Right renal cortex interstitium (tissue), 3 donors: ENCODE measurements at regions not wholly inside any gene's neighbourhood (a gene's known extent, or its start where the extent isn't known, plus 50 kb on each side); places are given as distances from the start of the nearest gene placed in this dataset.
"Not testable (repeated sequence)": the region's sequence is repeated elsewhere in the genome, so short reads cannot be mapped to it uniquely, and the experiment has no call there.

ENCODE experiments used
- DNase-seq, 3 donors: peaks; one replicate each; pipeline ENCODE4 v3.0.0-alpha.2; 2013; ENCODE audit warnings: low read depth in 3 of 3, low spot score in 2 of 3

DNA sequence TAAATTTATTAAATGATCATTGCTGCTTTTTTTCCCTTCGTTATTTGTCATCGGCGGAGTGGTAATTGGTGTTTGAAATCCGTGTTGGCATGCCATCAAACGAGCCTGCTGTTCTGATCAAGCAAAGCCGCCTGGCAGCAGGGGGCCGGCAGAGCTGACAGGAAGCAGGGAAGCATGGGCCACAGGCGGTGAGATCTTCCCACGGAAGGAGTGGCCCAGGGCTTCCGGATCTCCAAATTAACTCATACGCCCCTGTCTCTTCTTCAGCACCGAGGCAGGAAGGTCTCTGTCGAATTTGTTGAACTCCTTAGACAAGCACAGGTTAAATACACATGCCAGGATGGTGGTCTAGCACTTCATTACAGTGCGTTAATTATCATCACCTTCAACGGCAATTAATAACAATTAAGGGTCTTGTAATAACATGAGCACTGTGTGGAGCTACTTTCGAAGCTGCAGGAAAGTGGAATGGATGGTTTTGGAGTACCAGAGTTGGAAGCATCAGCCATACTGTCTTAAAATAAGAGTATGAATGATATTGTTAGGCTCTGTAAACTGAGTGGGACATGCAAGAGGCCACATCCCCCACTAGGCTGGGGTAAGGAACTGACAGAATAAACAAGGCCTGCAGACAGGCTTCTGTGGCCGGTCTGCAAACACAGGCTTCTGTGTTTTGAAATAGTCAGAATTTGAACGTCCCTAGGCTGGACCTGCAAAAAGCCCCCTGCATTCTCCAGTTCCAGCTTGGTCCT lies 199.4 kb upstream of the DAB1 start:
- DNase-seq: peak in 1 of 3 donors; percentile 26

DNA sequence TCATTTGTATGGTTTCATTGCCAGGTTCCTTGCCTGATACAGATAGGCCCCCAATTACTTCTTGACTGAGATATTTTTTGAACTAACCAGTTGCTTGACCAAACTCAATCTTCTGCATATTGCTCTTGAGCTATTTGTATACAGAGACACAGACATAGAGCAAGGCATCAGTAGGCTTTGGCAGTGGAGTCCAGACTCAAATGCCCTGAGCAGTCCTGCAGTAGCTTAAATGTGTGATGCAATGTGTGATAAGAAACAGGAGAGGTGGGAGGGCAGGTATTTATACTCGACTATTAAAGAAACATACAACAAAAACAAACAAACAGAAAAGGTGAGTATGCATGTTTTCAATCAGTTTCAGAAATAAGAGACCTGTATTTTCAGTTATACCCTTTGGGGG lies 197.9 kb upstream of the DAB1 start:
- no peak for DNase-seq

DNA sequence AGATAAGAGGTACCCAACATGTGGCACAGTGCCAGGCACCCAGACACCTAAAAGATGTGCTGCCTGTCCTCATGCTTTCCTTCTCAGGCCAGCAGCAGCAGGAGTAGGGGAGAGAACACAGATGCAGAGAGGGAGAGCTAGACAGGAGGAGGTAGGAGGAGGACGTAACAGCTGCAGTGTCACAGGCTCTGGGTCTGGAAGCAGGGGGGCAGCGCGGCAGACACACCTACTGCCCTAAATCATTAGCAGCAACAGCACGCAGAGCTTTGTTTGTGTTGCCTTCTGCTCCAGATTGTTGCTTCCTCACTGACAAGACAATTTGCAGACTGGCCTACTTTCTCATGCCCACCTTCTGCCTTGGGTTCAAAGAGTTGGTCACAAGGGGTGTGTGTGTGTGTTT lies 196.7 kb upstream of the DAB1 start:
- peak in 1 of 3 donors; percentile 23 for DNase-seq

DNA sequence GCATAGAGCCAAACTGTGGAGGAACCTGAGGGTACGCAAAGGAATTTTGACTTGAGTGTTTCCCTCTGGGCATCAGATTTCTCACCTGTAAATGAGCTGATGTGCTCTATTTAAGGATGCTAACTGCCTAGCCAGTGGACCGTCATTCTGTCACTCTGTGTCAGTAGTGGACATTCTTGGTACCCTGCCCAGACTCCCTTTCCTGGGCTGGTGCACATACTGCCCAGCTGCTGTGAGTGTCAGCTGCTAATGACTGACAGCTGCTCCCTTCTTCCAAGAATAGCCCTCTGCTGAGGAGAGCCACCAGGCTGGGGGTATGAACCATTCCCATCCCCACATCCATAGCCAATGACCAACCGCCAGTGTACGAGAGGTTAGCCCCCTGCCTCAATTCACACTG lies 193.1 kb upstream of the DAB1 start:
- no peak for DNase-seq

DNA sequence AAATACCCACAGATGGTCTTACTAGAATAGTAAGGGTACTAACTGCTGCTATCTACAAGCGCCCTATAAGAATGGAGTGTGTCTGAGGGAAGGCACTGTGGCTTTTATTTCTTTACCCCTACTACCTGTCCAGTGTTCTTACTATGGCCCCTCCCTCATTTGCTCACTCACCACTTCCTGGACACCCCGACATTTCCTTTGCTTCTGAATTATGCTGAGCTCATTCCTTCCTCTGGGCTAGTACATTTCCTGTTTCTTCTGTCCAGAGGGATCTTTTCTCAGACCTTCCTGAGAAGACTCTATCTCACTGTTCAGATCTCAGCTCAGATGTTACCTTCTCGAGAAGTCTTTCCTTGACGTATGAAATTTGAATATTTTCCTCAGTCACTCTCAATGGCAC lies 192.1 kb upstream of the DAB1 start:
- no peak for DNase-seq

DNA sequence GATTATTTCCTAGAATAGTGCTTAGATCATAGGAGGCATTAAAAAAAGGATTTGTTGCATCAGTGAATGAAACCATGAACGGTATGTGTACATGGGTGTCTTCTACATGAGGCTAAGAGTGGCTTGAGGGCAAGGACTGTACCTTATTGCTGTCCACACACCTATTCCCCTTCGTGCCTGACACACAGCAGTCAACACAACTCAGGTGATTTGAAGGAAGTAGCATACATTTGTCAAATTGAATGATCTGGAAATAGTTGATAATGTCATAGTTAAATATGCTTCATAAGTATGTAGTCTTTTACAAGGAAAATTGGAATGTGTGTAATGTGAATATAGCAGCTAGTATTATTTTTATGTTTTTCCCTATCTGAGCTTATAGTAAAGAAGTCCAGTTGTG lies 189.0 kb upstream of the DAB1 start:
- DNase-seq: no peak

DNA sequence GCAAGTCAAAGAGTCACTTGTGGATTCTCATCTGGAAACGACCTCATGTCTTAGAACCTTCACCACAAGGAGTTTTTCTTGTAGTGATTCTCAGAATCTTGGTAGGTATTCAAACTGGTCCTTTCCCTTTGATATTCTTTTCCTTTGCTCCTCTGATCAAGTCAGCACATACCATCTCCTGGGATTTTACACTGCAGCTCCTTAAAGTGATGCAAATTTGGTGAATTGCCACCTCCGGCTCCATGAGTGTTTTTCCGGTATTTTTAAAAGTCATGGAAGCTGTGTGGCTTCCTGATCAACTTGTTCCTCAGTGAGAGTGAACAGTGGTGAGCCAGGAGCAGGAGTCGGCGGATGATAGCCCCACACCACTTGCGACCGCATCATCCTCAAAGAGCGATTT lies 182.1 kb upstream of the DAB1 start:
- no peak for DNase-seq

DNA sequence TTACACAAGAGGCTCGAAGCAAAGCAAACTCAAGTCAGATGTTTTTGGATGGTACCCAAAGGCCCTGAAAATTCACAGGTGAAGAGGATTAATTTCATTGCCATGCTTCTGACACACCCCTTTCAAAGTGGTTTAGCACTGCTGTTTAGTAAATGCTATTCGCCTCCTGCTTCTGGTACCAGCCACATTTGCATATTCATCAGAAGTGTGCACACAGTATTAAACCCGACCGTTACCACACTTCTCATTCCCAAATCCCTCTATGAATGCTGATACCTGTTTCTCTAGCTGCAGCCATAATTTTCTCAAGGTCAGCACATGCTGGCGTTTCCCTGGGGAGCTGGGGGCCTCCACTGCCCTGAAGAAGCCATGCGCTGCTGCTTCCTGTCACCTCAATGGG lies 179.8 kb upstream of the DAB1 start:
- no peak for DNase-seq

DNA sequence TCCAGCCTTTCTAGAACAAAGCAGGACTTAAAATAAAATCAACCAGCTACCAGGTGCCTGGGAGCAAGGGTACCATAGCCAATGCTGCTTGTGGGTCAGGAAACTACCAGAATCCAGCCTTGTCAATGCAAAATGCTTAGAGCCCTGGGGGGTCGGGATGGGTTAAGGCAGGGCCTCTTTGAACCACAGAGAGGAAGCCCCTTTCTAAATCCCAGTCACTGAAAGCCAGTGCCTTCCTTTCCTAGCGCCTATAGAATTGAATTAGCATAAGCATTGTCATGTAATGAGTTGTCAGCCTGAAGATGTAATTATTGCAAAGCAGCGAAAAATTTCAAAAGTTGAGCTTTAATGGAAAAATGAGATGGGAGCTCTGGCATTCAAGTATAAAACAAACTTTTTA lies 176.6 kb upstream of the DAB1 start:
- no peak for DNase-seq

DNA sequence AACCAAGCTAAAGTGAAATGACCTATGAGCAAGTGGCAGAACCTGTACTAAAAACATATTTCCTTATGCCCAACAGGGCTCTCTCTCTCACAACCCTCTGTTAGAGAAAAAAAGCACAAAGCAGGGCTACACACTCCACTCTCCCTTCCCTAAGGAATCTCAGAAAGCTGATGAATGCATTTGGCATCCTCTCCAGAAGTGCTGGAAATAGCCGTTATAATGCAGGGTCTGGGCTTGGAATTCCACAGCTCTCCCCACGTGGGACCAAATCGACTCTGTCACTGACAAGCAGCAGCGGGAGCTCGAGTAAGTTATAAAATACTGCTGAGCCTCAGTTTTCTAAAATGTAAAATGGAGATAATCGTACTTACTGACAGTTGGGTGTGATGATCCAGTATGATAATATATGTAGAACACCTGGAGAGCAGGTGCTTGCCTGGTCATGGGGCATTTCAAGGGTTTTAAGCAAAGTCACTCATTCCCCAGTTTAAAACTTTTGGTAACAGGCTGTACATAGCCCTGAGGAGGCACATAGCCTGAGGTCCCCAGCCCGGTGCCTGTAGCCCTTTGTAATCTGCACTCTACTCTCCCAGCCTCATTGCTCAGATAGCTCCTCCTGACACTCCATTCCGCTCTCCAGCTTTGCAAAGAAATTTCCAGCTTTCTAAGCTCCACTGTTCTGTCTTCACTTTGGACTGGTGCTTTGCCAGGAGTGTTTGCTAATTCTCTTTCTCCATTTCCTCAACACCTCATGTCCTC lies 175.6 kb upstream of the DAB1 start:
- DNase-seq: peak; percentile 36 to 60 (median 59)

DNA sequence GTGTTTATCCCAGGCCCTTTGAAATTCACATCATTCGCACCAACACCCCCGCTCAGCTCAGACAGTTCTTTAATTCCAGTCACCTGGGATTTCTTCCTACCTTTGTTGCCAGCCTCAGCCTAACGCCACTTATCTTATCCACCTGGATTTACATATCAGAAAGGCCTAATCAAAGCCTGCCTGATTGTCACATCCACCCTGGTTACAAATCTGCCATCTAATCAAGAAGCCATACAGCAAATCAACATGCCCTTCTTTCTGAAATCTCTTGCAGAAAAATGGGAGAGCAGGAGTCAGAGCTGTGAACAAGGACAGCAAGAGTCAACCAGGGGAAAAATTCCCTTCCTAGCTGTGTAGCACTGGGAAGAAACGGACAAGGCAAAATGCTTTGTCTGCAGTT lies 173.2 kb upstream of the DAB1 start:
- DNase-seq: no peak

DNA sequence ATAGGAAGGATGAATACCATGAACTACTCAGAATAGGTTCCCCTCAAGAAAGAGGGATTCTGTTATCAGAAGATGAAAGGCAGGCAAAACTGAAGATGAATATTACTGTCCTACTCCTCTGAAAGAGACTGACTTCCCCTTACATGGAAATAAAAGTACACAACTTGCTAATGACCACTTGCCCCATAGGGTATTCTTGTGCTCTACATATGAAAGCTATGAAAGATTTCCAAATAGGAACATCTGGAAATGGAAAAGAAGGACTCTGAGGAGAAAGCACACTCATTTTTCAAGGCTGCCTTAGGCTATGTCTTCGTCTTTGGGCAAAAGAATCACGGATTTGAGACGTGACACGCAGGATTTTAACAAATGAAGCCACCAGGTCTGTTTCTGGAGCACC lies 170.1 kb upstream of the DAB1 start:
- no peak for DNase-seq

DNA sequence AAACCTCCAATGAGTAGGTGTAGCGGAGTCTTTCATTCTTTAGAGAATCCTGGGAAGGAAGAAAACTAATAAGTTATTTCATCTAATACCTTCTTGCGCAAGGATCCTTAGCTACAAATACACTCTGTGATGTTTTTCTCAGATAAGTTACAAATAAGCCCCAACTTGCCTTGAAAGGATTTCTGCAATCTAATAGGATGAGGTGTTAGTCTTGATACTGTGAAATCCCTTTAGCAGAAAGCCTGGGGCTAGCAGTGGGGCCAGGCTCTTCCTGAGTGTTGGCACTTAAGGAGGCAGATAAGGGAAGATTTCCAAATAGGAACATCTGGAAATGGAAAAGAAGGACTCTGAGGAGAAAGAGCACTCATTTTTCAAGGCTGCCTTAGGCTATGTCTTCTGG lies 168.0 kb upstream of the DAB1 start:
- no peak for DNase-seq

DNA sequence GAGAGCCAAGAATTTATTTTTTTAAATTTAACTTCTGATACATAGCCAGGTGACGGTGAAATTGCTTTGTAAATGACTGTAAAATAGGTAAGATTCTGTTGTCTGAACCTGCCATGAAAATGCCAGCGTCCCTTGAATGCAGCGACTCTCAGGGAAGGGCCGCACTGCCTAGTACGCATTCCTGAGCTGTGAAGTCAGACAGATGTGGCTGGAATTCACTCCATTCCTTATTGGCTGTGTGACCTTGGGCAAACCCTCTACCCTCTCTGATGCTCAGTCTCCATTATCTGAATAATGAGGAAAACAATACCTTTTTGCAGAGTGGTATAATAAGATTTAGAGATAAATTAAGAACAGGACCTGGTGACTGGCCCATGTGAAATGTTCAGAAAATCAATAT lies 167.1 kb upstream of the DAB1 start:
- DNase-seq: no peak

DNA sequence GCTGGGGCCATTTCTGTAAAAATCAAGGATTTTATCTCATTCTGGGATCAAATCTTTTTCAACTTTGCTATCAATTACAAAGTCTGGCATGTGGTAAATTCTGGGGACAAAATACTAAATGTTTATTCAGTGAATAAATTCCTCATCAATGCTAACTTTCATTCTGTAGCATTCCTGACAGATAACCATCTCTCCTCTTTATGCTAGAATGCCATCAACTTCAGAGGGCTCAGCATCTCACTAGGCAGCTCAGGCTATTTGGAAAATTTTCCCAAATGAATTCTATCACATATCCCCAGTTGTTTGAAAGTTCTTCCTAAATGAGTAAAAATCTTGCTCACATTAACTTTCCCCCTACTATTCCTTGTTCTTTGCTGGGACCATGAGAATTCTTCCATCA lies 163.0 kb upstream of the DAB1 start:
- no peak for DNase-seq

DNA sequence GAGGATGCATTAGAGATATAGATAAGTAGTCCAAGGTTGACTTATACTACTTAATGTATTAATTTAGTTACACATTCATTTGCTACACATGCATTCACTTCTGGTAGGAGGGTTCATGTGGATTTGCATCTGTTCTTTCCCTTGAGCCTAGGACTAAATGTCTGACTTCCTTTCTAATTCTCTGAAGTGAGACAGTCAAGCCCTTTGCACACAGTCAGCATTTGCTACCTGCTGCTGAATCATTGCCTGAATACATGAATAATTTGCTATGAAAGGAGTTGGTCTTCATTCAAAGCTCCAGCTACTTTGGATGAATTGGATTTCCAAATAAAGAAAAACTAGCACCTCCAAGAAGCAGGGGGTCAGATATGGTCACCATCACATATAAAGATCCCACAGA lies 154.8 kb upstream of the DAB1 start:
- DNase-seq: no peak

DNA sequence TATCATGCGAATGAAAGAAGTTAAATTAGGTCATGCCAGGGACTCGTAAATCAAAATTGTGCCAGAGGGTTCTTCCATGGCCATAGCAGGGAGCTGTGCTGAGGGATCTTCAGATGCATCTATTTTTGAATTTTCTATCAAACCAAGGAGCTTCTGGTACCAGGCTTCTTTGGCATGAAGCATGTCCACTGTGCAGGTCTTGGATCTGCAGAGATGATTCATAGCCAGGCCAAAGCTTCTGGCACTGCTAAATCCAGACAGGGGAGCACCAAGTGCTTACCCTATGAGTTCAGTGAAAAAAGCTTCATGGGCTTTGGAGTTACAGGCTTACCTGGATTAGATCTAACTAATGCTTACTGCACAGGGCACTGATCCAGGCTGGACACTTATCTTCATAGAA lies 154.2 kb upstream of the DAB1 start:
- no peak for DNase-seq

DNA sequence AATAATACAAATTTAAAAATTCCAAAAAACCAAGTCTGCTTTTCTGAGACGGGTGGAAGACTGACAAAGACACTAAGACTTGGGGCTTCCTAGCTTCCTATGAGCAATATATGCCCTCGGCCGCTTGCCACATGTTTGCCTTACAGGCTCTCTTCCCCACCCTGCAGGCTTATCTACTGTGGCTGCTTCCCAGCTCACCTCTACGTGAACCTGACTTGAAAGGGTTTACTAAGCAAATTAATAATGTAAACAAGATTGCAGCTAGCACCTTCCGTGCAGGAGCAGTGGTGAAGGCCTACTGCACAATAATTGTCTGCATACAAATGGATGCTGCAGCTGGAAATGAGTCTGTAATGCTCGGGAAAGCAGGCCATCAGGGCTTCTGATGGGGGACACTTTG lies 152.9 kb upstream of the DAB1 start:
- no peak for DNase-seq

DNA sequence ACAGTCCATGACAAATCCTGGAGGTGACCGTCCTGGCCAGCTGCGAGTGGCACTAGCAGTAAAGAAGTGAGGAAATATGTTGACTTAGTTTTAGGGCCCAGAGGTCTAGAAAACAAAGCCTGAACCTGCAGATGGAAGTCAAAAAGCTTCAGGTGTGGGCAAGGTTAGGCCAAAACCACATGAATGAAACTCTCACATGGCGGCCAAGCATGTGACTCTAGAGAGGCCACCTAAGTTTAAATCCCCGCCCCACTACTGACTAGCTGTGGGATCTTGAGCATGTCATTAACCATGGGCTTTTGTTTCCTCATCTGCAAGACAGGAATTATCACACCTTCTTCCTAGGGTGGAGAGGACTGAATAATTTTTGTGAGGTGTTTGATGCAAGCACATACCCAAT lies 148.2 kb upstream of the DAB1 start:
- no peak for DNase-seq

DNA sequence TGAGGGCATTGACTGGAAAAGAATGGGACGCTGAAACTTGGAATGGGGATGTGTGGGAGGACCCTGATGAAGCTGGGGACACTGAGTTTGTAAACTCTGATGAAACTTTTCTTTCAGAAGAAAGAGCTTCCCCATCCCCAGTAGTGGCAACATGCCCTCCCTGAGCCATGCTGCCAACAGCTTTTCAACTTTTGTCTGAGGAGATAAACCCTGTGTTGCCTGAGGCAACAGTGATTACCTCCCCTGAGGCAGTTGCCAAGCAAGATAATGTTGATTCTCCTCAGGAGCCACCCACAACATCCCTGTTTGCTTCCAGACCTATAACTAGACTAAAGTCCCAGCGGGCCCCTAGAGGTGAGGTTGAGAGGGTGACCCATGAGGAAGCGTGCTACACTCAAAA lies 134.2 kb upstream of the DAB1 start:
- DNase-seq: not testable (repeated sequence)

DNA sequence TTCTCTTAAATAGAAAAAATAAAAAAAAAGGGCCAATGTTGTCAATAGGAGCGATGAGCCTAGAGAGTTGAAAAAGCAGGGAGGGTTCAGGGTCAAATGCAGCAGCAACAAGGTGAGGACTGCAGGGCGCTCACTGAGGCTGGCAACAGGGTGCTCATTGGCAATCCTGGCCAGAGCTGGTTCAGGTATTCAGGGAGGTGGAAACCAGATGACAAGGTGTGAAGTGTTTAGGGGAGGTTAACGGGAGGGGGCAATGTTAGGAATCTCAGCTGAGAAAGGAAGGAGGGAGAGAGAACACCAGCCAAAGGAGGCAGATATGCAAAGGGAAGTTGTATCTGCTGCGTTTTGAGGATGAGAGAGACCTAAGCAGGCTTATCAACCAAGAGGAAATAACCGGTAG lies 129.8 kb upstream of the DAB1 start:
- no peak for DNase-seq

DNA sequence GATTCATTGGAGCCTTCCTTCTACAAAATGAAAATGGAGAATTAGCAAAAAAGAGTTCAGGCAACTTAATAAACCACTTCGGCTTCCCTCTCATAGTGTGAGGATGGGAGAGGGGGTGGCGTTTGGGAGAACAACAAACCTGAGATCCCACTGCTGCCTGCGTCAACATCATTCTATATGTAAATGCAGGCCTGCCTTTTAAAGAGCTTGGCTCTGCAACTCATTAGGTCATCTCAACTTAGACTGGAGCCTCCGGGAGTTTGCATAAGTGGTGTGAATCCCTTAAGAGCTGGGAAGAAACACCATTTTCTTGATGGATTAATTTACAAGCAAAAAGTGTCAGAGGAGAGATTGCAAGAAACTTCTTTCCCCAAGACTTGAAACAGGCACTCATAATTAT lies 127.6 kb upstream of the DAB1 start:
- DNase-seq: no peak

DNA sequence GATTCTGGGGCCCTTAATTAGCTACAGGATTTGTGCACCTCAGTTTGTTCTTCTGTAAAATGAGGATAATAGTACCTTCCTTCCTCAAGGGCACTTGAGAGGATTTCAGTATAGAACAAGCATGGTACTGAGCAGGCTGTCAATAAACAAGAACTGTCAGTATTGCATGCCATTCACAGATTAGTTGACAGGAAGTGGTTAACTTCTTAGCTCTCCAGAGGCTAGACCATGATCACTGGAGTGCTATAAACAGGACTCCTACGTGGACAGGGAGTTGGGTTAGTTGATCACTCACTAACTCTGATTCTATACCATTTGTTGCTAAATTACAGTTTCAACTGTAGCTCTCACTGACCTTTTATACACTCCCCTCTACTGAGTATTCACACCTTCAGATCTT lies 126.2 kb upstream of the DAB1 start:
- DNase-seq: no peak
